ENCODE measurements at regions not wholly inside any gene's neighbourhood (a gene's known extent, or its start where the extent isn't known, plus 50 kb on each side); places are given as distances from the start of the nearest gene placed in this dataset.

- no peak for TF ChIP-seq CTCF (IDR thresholded peaks at IDR 0.05; ENCODE audit: unreplicated experiment)
- Mint-ChIP-seq H3K27me3 (ENCODE audit: unreplicated experiment) (peaks cover 1% of the 10 kb centered on the region), H3K27ac (ENCODE audit: unreplicated experiment) (no peak overlapping the region), H3K9me3 (ENCODE audit: unreplicated experiment) (no peaks in the 10 kb centered on the region), H3K4me1 (ENCODE audit: unreplicated experiment) (no peaks in the 10 kb centered on the region), H3K4me3 (ENCODE audit: unreplicated experiment) (no peak overlapping the region), H3K36me3 (ENCODE audit: low read depth, unreplicated experiment) (no peaks in the 10 kb centered on the region)
- no peak for DNase-seq (ENCODE audit: low spot score)
Observed at GRCh38 chr18:5806860-5807259, 88.5 kb downstream of the TMEM200C start.

- Mint-ChIP-seq H3K27ac (ENCODE audit: unreplicated experiment) (no peak overlapping the region), H3K4me3 (ENCODE audit: unreplicated experiment) (no peak overlapping the region)
- DNase-seq (ENCODE audit: low spot score), result no peak
Observed at GRCh38 chr18:5787936-5788335, 107.4 kb downstream of the TMEM200C start.

GRCh38 chr18:5779922-5780321 is 115.4 kb downstream of the TMEM200C start:
- Mint-ChIP-seq H3K4me1 (ENCODE audit: unreplicated experiment) (no peaks in the 10 kb centered on the region), H3K9me3 (ENCODE audit: unreplicated experiment) (no peaks in the 10 kb centered on the region), H3K36me3 (ENCODE audit: low read depth, unreplicated experiment) (no peaks in the 10 kb centered on the region), H3K27ac (ENCODE audit: unreplicated experiment) (no peak overlapping the region), H3K4me3 (ENCODE audit: unreplicated experiment) (no peak overlapping the region), H3K27me3 (ENCODE audit: unreplicated experiment) (no peaks in the 10 kb centered on the region)
- no peak for TF ChIP-seq CTCF (IDR thresholded peaks at IDR 0.05; ENCODE audit: unreplicated experiment)
- no peak for DNase-seq (ENCODE audit: low spot score)

More at GRCh38 chr18:5787936-5788335, 107.4 kb downstream of the TMEM200C start:
- Mint-ChIP-seq H3K36me3 (ENCODE audit: low read depth, unreplicated experiment) (no peaks in the 10 kb centered on the region), H3K9me3 (ENCODE audit: unreplicated experiment) (no peaks in the 10 kb centered on the region), H3K27me3 (ENCODE audit: unreplicated experiment) (no peaks in the 10 kb centered on the region), H3K4me1 (ENCODE audit: unreplicated experiment) (no peaks in the 10 kb centered on the region)
- no peak for TF ChIP-seq CTCF (IDR thresholded peaks at IDR 0.05; ENCODE audit: unreplicated experiment)

- Mint-ChIP-seq H3K27ac (ENCODE audit: unreplicated experiment) (no peak overlapping the region), H3K36me3 (ENCODE audit: low read depth, unreplicated experiment) (no peaks in the 10 kb centered on the region), H3K27me3 (ENCODE audit: unreplicated experiment) (no peaks in the 10 kb centered on the region)
Observed at GRCh38 chr18:5772306-5773105, 122.8 kb downstream of the TMEM200C start.

More at GRCh38 chr18:5772306-5773105, 122.8 kb downstream of the TMEM200C start:
- DNase-seq (ENCODE audit: low spot score), result no peak
- TF ChIP-seq CTCF (IDR thresholded peaks at IDR 0.05; ENCODE audit: unreplicated experiment), result no peak
- H3K4me3 Mint-ChIP-seq (ENCODE audit: unreplicated experiment), result no peak overlapping the region
- no peaks in the 10 kb centered on the region for H3K4me1 Mint-ChIP-seq (ENCODE audit: unreplicated experiment)
- H3K9me3 Mint-ChIP-seq (ENCODE audit: unreplicated experiment), result no peaks in the 10 kb centered on the region
